Fibroblast of upper back skin (primary cell): ENCODE measurements at regions not wholly inside any gene's neighbourhood (a gene's known extent, or its start where the extent isn't known, plus 50 kb on each side); places are given as distances from the start of the nearest gene placed in this dataset.
A peak's percentile ranks its signal among the peaks of the same experiment; 100 is the strongest.

Source experiments
- DNase-seq: peaks from one replicate; pipeline ENCODE4 v3.0.0-alpha.2; 2013

GRCh38 chr18:8945514-8945913 lies 157.0 kb upstream of the NDUFV2 start:
- DNase-seq, result peak; percentile 45

DNA sequence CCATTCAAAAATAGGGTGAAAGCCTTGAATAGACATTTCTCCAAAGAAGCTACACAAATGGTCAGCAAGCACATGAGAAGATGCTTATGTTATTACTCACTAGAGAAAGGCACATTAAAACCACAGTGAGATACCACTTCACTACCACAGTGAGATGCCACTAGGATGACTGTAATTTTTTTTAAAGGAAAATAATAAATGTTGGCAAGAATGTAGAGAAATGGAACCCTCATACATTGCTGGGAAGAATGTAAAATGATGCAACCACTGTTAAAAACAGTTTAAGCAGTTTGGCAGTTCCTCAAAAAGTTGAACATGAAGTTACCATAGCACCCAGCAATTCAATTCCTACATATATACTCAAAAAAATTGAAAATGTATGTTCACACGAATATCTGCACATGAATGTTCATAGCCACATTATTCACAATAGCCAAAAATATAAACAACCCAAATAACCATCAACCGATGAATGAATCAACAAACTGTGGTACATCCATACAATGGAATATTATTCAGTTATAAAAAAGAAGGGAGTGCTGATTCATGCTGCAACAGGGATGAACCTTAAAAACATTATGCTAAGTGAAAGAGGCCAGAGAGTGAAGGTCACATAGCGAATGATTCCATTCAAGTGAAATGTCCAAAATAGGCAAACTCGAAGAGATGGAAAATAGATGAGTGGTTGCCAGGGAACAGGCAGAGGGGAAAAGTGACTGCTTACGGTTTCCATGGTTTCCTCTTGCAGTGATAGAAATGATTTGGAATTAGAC lies 156.2 kb upstream of the NDUFV2 start:
- peak; percentile 99 for DNase-seq

DNA sequence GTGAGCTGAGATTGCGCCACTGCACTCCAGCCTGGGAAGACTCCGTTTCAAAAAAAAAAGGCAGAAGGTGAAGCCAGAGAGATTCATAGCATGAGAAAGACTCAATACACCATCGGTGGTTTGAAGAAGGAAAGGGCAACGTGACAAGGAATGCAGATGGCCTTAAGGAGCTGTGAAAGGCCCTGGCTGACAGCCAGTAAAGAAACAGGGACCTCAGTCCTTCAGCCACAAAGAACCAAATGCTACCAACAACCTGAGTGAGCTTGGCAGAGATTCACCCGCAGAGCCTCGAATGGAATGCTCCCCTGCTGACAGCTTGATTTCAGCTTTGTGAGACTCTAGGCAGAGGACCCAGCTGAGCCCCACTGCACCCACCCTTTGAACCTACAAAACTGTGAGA lies 154.9 kb upstream of the NDUFV2 start:
- peak; percentile 82 for DNase-seq

GRCh38 chr18:8948011-8948410 lies 154.5 kb upstream of the NDUFV2 start:
- peak; percentile 27 for DNase-seq

DNA sequence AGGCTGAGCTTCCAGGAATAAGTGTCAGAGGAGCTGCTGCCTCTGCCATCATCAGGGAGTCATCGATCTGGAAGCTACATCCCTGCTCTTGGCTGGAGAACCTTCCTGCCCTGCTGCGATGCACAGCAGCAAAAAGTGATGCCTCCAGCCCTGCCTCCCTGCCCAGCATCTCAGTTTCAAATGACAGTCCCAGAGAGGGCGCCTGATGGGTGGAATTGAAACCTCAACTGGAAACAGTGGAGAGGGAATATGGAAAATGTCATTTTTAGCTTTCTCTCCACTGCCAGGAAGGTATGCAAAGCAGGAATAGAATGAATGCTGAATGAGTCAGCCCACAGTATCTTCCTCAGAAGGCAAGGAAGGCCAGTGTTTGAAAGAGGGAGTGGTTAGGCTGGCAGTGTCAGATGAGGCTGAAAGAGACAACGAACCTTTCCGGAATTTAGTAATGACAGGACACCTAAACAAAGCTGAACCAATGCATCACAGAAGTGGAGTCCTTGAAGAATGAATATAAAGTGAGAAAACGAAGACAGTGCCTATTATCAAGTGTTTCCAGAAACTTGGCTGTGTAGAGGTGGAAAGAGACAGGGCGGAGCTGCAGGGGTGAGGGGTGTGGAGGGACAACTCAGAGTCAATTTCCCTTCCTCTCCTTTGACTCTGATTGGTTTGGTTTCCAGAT lies 153.9 kb upstream of the NDUFV2 start:
- peak; percentile 98 for DNase-seq

- peak; percentile 77 for DNase-seq
Measured at GRCh38 chr18:8949206-8949605, 153.3 kb upstream of the NDUFV2 start.

DNA sequence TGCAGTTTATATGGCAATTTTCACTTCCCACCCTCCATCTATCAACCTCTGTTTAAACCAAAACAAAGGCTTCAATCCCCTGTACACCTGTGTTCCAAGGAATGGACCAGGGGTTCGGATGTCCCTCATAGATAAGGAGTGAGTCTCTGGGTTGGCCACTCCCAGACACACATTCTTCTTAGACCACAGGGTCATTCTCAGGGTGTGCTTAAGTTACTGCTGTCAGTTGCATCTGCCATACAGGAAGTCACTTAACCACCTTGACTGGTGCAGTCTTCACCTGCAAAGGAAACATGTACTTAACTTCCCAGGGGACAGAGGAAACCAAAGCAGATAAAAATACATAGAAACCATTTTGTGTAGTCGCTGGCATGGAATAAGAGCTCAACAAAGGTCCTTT lies 151.0 kb upstream of the NDUFV2 start:
- DNase-seq, result no peak

GRCh38 chr18:8952174-8952573 lies 150.3 kb upstream of the NDUFV2 start:
- DNase-seq, result no peak

DNA sequence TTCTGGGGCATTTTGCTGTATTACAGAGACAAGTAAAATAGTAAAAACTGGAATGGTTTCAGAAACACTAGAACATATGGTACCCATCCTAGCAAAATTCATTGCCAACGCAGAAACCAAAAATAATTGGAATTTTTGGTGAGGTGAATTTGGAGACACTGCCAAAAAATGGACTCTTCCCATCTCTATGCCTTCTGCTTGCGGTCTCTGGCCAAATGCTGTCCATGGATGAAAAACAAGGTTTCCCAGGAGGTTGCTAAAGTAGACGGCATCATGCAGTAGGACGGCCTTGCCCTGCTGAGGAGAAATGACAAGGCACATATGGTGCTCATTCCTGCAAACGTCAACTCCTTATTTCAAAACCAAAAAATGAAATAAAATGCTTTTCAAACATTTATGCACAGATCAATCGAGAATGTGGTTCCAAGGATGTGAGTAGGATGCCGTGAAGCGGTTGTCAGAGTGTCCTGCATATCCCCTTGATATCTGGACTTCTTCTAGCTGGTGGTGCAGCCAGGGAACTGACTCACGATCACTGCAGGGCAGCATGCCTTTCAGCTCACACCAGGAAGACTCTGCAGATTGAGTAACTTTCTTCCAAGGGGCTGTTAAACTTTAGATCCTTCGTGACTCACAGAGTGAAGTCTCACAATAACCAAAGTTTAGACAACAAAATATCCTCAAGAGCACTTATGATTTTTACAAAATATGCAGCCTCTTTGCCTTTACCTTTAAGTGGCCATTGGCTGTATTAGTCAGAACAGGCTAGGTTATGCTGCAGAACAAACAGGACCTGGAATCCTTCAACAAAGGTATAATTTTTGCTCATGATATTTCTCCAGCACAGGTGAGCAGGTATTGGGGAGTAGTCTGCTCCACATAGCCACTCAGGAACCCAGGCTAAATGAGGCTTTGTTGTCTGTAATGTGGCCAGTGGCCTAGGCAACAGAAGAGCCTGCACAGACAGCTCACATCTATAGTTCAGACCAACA lies 149.4 kb upstream of the NDUFV2 start:
- peak; percentile 94 for DNase-seq

- DNase-seq, result no peak
Measured at GRCh38 chr18:8957731-8958130, 144.8 kb upstream of the NDUFV2 start.

DNA sequence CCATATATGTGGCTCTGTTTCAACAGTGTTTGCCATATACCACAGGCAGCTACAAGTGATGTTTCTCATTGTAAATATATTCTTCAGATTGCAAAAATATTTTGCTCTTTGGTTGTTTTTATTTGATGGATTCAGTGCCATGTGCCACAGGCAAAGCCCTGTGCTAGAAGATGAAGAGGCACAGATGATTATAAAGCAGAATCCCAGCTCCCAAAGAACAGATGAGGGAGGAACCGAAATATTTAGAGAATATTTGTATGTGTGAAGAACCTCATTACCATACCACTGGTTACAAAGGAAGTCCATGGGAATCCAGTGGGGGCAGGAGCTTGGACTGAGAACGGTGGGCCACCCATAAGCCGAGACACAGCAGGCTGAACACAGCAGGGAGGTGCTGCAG lies 143.8 kb upstream of the NDUFV2 start:
- DNase-seq, result no peak

- no peak for DNase-seq
Measured at GRCh38 chr18:8959551-8960135, 142.9 kb upstream of the NDUFV2 start.

- DNase-seq, result peak; percentile 78
Measured at GRCh38 chr18:8960740-8961657, 141.5 kb upstream of the NDUFV2 start.

GRCh38 chr18:8962192-8962779 lies 140.2 kb upstream of the NDUFV2 start:
- DNase-seq, result no peak

DNA sequence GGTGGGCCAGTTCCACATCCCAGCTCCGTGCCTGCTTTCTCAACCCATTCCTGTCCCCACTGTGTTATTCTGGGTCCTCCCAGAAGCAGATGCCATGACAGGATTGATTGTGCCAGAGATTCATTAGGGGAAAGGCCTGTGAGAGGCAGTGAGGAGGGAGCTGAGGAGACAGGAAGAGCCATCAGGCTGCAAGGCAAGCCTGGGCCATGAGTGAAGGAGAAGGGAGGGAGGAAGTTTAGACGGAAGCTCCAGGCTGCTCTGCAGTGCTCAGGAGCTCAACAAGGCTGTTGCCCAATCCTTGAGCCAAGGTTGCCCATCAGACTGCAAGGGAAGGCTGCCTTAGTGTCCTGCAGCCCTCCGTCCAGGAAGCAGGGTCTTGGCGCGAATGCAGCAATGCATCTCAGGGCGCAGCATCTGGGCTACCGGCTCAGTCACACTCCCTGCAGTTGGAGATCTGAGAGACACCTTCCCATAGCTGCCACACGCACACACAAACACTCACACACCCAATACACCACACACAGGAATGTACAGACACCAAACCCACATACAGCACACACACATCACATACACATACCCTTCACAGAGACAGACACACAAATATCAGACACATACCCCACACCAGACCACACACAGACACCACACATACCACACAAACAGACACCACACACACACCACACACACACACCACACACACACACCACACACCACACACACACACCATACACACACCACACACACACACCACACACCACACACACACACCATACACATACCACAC lies 139.5 kb upstream of the NDUFV2 start:
- no peak for DNase-seq

- DNase-seq, result peak; percentile 28
Measured at GRCh38 chr18:8963876-8964275, 138.6 kb upstream of the NDUFV2 start.

DNA sequence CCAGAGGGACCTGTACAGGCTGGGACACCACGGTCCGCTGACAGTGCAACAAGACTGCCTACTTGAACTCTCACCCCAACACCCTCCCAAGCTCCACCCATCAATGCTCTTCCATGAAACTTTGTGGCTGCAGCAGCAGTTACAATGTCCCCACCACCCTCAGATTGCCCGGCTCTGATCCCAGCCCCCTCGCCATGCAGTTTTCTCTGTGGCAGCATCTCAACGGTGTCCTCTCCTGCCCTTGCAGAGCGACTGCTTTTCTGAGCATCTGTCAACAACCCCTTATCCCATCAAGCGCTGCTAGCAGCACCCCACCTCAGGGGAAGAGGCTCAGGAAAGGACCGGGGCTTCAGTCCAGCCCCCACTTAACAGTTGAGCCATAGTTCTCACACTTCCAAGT lies 137.1 kb upstream of the NDUFV2 start:
- DNase-seq, result no peak

DNA sequence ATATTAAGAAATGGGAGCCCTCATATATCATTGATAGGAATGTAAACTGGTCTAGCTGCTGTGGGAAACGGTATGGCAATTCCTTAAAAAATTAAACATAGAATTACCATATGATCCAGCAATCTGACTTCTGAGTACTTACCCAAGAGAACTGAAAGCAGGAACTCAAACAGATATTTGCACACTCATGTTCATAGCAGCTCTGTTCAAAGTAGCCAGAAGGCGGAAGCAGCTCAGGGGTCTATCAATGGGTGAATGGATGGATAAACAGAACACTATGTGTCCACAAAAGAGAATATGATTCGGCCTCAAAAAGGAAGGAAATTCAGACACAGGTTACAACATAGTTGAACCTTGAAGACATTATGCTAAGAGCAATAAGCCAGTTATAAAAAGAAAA lies 135.7 kb upstream of the NDUFV2 start:
- DNase-seq, result no peak

GRCh38 chr18:8967573-8967972 lies 134.9 kb upstream of the NDUFV2 start:
- no peak for DNase-seq

DNA sequence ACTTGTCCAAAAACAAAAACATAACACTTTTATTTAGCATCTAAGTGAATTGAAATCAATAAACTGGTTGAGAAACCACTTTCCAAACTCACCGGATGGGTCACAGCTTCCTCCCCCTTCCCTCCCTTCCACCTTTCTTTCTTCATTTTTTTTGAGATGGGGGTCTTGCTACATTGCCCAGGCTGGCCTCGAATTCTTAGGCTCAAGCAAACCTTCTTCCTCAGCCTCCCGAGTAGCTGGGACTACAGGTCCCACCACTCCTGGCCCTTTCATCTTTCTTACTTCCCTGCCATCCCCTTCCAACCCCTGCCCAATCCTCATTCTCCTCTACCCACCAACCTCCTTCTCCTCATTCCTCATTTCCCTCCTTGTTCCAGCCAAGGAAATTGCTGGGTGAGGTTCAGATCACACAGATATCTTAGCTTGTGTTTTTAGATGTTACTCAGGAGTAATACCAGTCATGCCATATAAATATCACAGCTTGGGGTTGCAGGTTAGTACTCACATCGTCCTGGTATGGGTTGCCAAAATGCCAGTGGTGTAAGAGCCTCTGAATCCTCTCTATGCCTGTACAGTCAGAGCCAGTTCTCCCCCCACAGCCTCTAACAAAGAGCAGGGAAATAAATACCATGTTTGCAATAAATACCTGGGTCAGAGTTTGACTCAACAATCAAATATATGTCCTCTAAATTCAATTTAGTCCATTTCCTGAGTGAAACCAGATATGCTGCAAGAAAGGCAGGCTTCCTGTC lies 132.7 kb upstream of the NDUFV2 start:
- DNase-seq, result peak; percentile 67
